ENCODE measurements at regions not wholly inside any gene's neighbourhood (a gene's known extent, or its start where the extent isn't known, plus 50 kb on each side); places are given as distances from the start of the nearest gene placed in this dataset.

DNA sequence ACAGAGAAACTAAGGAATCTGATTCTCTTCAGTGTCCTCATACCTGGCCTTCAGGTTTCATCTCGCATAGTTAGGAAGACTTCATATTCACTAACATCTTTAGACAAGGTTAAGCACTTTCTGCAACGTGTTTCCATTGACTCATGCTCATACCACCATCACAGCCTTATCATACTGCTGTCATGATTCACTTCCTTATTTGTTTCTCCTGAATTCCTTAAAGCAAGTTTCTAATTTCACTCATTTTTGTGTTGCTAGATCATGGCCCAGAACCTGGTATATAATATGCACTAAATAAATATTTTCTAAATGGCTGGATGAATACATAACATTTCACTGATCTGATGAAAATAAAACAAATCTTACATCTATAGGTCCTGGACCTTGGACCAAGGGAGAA lies 472.9 kb downstream of the PRELID2 start:
- no peak for TF ChIP-seq CTCF (IDR thresholded peaks at IDR 0.05; ENCODE audit: insufficient read depth, low read length)
- TF ChIP-seq POLR2AphosphoS5 (IDR thresholded peaks at IDR 0.05; ENCODE audit: low read depth): no peak
- TF ChIP-seq REST (IDR thresholded peaks at IDR 0.05; ENCODE audit: insufficient replicate concordance, low read depth): no peak
- TF ChIP-seq SPI1 (IDR thresholded peaks at IDR 0.05; ENCODE audit: borderline replicate concordance, low read depth): no peak
